ENCODE measurements at regions not wholly inside any gene's neighbourhood (a gene's known extent, or its start where the extent isn't known, plus 50 kb on each side); places are given as distances from the start of the nearest gene placed in this dataset.

- no peak for DNase-seq (ENCODE audit: low read depth in 2 of 2)
- TF ChIP-seq, protein P1, sequence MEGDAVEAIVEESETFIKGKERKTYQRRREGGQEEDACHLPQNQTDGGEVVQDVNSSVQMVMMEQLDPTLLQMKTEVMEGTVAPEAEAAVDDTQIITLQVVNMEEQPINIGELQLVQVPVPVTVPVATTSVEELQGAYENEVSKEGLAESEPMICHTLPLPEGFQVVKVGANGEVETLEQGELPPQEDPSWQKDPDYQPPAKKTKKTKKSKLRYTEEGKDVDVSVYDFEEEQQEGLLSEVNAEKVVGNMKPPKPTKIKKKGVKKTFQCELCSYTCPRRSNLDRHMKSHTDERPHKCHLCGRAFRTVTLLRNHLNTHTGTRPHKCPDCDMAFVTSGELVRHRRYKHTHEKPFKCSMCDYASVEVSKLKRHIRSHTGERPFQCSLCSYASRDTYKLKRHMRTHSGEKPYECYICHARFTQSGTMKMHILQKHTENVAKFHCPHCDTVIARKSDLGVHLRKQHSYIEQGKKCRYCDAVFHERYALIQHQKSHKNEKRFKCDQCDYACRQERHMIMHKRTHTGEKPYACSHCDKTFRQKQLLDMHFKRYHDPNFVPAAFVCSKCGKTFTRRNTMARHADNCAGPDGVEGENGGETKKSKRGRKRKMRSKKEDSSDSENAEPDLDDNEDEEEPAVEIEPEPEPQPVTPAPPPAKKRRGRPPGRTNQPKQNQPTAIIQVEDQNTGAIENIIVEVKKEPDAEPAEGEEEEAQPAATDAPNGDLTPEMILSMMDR (IDR thresholded peaks at IDR 0.05; ENCODE audit: low read depth, low read length), result no peak
- H3K4me3 ChIP-seq (replicated peaks in 1 of 2; ENCODE audit: low read depth in 2 of 2, low read length in 2 of 2), result no peak overlapping the region
Observed at GRCh38 chr20:4371623-4372251, 122.7 kb upstream of the ADRA1D start.

- TF ChIP-seq, protein P1 (IDR thresholded peaks at IDR 0.05; ENCODE audit: low read depth, low read length), result no peak
- no peak overlapping the region for H3K4me3 ChIP-seq (replicated peaks in 1 of 2; ENCODE audit: low read depth in 2 of 2, low read length in 2 of 2)
- DNase-seq (ENCODE audit: low read depth in 2 of 2), result no peak
Observed at GRCh38 chr20:4370851-4371250, 121.8 kb upstream of the ADRA1D start.

- peak in 1 of 2 donors; percentile 8 for DNase-seq (ENCODE audit: low read depth in 2 of 2)
- no peak overlapping the region for H3K4me3 ChIP-seq (replicated peaks in 1 of 2; ENCODE audit: low read depth in 2 of 2, low read length in 2 of 2)
- TF ChIP-seq, protein P1 (IDR thresholded peaks at IDR 0.05; ENCODE audit: low read depth, low read length), result no peak
Observed at GRCh38 chr20:4369798-4370124, 120.7 kb upstream of the ADRA1D start.

GRCh38 chr20:4369119-4369797 lies 120.2 kb upstream of the ADRA1D start:
- TF ChIP-seq, protein P1 (IDR thresholded peaks at IDR 0.05; ENCODE audit: low read depth, low read length), result no peak
- no peak overlapping the region for H3K4me3 ChIP-seq (replicated peaks in 1 of 2; ENCODE audit: low read depth in 2 of 2, low read length in 2 of 2)
- DNase-seq (ENCODE audit: low read depth in 2 of 2), result no peak

DNA sequence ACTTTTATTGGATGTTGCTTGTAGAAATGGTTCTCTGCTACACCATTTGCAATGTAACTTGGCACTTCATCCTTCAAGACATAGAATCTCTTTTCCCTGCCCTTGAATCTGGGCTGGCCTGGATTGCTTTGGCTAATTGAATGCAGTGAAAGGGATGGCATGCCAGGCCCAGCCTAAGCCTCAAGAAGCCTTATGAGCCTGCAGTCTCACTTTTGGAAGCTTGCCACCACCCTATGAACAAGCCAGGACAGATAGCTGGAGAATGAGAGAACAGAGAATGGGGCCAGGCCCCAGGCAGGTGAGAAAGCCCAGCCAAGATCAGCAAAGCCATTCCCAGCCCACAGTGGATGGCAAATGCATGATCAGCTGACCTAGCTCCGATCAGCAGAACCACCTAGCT lies 117.0 kb upstream of the ADRA1D start:
- peak in 1 of 2 donors; percentile 1 for DNase-seq (ENCODE audit: low read depth in 2 of 2)
- TF ChIP-seq, protein P1 (IDR thresholded peaks at IDR 0.05; ENCODE audit: low read depth, low read length), result no peak
- no peak overlapping the region for H3K4me3 ChIP-seq (replicated peaks in 1 of 2; ENCODE audit: low read depth in 2 of 2, low read length in 2 of 2)

GRCh38 chr20:4358552-4358951 lies 109.5 kb upstream of the ADRA1D start:
- TF ChIP-seq, protein P1 (IDR thresholded peaks at IDR 0.05; ENCODE audit: low read depth, low read length), result no peak
- no peak for DNase-seq (ENCODE audit: low read depth in 2 of 2)
- no peak overlapping the region for H3K4me3 ChIP-seq (replicated peaks in 1 of 2; ENCODE audit: low read depth in 2 of 2, low read length in 2 of 2)
